ENCODE measurements at regions not wholly inside any gene's neighbourhood (a gene's known extent, or its start where the extent isn't known, plus 50 kb on each side); places are given as distances from the start of the nearest gene placed in this dataset.

GRCh38 chr2:45330637-45331409 is 280.2 kb downstream of the SRBD1 start:
- DNase-seq = no peak
- H3K4me1 ChIP-seq = peaks cover 10% of the 10 kb centered on the region
- no peak overlapping the region for H3K4me3 ChIP-seq
- intact Hi-C loops (cut with DNase I) = no loop called here
- no peaks in the 10 kb centered on the region for H3K36me3 ChIP-seq
- H3K9me3 ChIP-seq = no peaks in the 10 kb centered on the region
- peak; percentile 76 for ATAC-seq
- TF ChIP-seq CTCF (IDR thresholded peaks at IDR 0.05) = no peak
- peaks cover 8% of the 10 kb centered on the region for H3K27me3 ChIP-seq
- no peak overlapping the region for H3K27ac ChIP-seq

DNA sequence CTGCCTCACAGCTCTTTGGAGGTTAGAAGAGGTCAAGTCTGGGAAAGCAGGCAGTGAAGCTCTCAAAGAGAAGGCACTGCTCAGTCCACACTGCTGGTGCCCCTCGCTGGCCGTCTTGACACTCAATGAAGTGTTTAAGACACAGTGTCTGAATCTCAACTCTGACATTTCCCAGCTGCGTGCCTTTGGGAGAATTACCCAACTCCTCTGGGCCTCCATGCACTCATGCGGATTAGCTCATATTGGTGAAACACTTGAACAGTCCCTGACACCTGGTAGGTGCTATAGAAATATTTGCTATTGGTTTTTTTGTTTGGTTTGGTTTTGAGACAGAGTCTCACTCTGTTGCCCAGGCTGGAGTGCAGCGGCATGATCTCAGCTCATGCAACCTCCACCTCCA is 281.0 kb downstream of the SRBD1 start:
- no peak for TF ChIP-seq CTCF (IDR thresholded peaks at IDR 0.05)
- no peak overlapping the region for H3K4me3 ChIP-seq
- no peak for DNase-seq
- intact Hi-C loops (cut with DNase I) = no loop called here
- no peak overlapping the region for H3K27ac ChIP-seq
- H3K9me3 ChIP-seq = no peaks in the 10 kb centered on the region
- peaks cover 10% of the 10 kb centered on the region for H3K4me1 ChIP-seq
- ATAC-seq = peak; percentile 28
- no peaks in the 10 kb centered on the region for H3K36me3 ChIP-seq
- peaks cover 10% of the 10 kb centered on the region for H3K27me3 ChIP-seq

DNA sequence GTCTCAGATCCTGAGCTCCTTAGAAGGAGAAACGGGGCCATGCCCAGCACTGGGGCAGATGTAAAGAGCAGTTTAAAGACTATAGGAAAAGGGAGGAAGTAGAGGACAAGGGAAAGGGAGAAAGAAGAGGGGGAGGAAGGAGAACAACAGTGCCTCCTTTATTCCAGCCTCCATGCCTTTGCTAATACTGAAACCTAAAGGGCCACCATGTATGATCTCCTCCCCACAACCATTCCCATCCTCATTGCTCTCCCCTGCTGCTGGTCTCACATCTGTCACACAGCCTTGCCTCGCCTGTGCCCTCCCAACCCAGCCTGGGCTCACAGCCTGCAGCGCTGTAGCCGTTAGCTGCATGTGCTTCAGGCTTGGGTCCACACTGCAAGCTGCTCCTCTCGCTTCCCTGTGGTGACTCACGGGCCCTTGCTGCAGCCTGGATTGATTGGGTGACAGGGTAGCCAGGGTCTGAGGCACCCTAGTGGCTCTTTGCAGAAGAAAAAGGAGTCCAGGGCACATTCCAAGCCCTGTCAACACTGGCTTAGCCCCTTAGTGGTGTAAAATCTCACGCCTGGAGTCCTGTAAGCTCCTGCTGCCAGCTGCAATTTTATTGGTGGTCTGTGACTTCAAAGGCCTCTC is 281.9 kb downstream of the SRBD1 start:
- DNase-seq (no peak), ATAC-seq (no peak)
- TF ChIP-seq CTCF (IDR thresholded peaks at IDR 0.05) = no peak
- H3K9me3 ChIP-seq = no peaks in the 10 kb centered on the region
- peaks cover 12% of the 10 kb centered on the region for H3K27me3 ChIP-seq
- H3K4me1 ChIP-seq = peaks cover 10% of the 10 kb centered on the region
- H3K36me3 ChIP-seq = no peaks in the 10 kb centered on the region
- no peak overlapping the region for H3K4me3 ChIP-seq
- H3K27ac ChIP-seq = no peak overlapping the region
- intact Hi-C loops (cut with DNase I) = no loop called here

- Histone ChIP-seq H3K27ac (no peak overlapping the region), H3K4me1 (peaks cover 10% of the 10 kb centered on the region), H3K9me3 (no peaks in the 10 kb centered on the region), H3K4me3 (no peak overlapping the region), H3K36me3 (no peaks in the 10 kb centered on the region), H3K27me3 (peaks cover 12% of the 10 kb centered on the region)
- intact Hi-C loops (cut with DNase I) = no loop called here
- ATAC-seq = no peak
- DNase-seq = no peak
- no peak for TF ChIP-seq CTCF (IDR thresholded peaks at IDR 0.05)
Observed at GRCh38 chr2:45328264-45328870, 282.7 kb downstream of the SRBD1 start.

GRCh38 chr2:45323344-45323743 is 287.7 kb downstream of the SRBD1 start:
- no peak for ATAC-seq
- intact Hi-C loops (cut with DNase I) = no loop called here

More at GRCh38 chr2:45323344-45323743, 287.7 kb downstream of the SRBD1 start:
- Histone ChIP-seq H3K9me3 (no peaks in the 10 kb centered on the region), H3K4me1 (no peaks in the 10 kb centered on the region), H3K4me3 (no peak overlapping the region), H3K27me3 (peaks cover 7% of the 10 kb centered on the region), H3K36me3 (no peaks in the 10 kb centered on the region), H3K27ac (no peak overlapping the region)
- no peak for DNase-seq
- no peak for TF ChIP-seq CTCF (IDR thresholded peaks at IDR 0.05)

Data from upper lobe of right lung (tissue), 1 donor.